ENCODE measurements at regions not wholly inside any gene's neighbourhood (a gene's known extent, or its start where the extent isn't known, plus 50 kb on each side); places are given as distances from the start of the nearest gene placed in this dataset.
A peak's percentile ranks its signal among the peaks of the same experiment; 100 is the strongest.

DNA sequence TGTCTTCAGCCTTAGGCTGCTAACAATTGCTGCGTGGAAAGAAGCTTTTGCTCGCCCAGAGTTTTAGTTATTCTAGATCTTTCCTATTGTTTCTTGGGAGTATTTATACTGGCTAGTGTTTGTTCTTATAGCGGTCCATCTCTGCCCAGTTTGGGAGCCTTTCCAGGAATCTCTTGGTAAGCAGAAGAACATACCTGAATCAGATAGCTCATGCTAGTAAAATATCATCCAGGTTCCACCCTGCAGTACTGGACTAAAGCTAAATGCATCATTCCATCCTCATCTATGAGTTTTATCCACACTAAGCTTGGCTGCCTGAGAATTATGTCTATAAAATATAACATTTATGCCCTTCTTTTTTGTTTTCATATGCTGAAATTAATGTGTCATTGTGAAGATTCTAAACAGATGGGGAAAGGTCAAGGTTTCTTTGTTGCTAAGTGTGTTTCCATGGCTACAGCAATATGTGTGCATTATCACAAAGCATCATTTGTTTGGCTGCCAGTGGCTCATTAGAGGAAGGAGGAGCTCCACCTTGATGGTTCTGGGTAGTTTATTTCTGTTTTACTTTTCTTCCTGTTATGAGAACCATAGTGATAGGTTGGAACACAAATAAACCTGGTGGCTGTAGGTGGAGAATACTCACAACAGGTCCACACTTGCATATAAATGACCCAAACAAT lies 182.8 kb downstream of the PIK3C3 start:
- intact Hi-C loops (cut with DNase I) = no loop called here
- 84 to 87% methylated on average over 3 of the region's 3 CpGs for WGBS, 2 donors
- Histone ChIP-seq H3K4me3 (no peak overlapping the region), H3K27me3 (no peaks in the 10 kb centered on the region), H3K9me3 (peaks cover 0 to 45% (median 8%) of the 10 kb centered on the region in 11 donors), H3K27ac (no peak overlapping the region), H3K36me3 (no peaks in the 10 kb centered on the region), H3K4me1 (no peaks in the 10 kb centered on the region)
- ATAC-seq = no peak
- TF ChIP-seq, protein P1, sequence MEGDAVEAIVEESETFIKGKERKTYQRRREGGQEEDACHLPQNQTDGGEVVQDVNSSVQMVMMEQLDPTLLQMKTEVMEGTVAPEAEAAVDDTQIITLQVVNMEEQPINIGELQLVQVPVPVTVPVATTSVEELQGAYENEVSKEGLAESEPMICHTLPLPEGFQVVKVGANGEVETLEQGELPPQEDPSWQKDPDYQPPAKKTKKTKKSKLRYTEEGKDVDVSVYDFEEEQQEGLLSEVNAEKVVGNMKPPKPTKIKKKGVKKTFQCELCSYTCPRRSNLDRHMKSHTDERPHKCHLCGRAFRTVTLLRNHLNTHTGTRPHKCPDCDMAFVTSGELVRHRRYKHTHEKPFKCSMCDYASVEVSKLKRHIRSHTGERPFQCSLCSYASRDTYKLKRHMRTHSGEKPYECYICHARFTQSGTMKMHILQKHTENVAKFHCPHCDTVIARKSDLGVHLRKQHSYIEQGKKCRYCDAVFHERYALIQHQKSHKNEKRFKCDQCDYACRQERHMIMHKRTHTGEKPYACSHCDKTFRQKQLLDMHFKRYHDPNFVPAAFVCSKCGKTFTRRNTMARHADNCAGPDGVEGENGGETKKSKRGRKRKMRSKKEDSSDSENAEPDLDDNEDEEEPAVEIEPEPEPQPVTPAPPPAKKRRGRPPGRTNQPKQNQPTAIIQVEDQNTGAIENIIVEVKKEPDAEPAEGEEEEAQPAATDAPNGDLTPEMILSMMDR (IDR thresholded peaks at IDR 0.05) = no peak
- no peak for DNase-seq

DNA sequence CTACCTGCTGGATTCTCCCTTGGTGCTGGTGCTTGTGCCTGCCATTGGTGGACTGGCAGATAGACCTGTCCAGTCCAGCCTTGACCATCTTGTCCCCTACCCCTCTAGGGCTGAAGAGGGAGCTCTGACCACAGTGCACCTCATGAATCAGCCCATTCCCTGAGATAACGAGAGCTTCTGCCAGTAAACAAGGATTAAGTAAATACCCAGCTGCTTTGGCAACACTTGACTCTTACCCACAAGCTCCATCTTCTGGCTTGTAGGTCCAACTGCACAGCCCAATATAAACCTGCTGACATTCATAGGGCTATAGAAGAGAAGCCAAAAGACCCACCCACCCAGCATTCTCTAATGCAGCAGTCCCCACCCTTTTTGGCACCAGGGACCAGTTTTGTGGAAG lies 186.4 kb downstream of the PIK3C3 start:
- Histone ChIP-seq H3K36me3 (no peaks in the 10 kb centered on the region), H3K4me1 (no peaks in the 10 kb centered on the region), H3K9me3 (peaks cover 0 to 46% (median 8%) of the 10 kb centered on the region in 11 donors), H3K27me3 (no peaks in the 10 kb centered on the region), H3K27ac (no peak overlapping the region), H3K4me3 (no peak overlapping the region)
- WGBS, 2 donors = 29 to 44% methylated on average over 1 of the region's 1 CpG
- no peak for DNase-seq
- no peak for ATAC-seq
- TF ChIP-seq, protein P1 (IDR thresholded peaks at IDR 0.05) = no peak
- intact Hi-C loops (cut with DNase I) = no loop called here

DNA sequence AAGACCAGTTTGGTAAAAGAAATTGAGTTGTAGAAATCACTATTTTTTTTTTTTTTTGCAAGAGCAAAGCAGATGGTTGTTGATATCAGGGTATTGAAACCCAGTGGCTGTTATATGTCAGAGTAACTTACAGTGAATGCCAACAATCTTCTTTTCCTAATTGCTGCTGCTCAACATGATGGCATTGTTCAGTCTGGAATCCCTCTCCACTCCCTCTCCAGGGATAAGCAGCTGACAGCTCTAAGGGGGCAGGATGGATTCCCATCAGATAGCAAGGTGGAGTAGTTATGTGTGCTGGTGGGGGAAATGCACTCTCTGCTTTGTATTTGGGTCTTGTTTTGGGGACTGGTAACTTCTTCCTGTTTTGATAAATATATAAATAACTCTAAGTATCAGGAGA lies 200.0 kb downstream of the PIK3C3 start:
- no peak overlapping the region for H3K27ac ChIP-seq
- intact Hi-C loops (cut with DNase I) = no loop called here
- DNase-seq = peak in 1 of 2 donors; percentile 53
- TF ChIP-seq, protein P1 (IDR thresholded peaks at IDR 0.05) = no peak
- H3K27me3 ChIP-seq = no peaks in the 10 kb centered on the region
- no peak overlapping the region for H3K4me3 ChIP-seq
- peak; percentile 79 to 97 (median 92) for ATAC-seq
- H3K4me1 ChIP-seq = peaks cover 0 to 36% (median 13%) of the 10 kb centered on the region in 9 donors
- no peaks in the 10 kb centered on the region for H3K9me3 ChIP-seq
- no peaks in the 10 kb centered on the region for H3K36me3 ChIP-seq

DNA sequence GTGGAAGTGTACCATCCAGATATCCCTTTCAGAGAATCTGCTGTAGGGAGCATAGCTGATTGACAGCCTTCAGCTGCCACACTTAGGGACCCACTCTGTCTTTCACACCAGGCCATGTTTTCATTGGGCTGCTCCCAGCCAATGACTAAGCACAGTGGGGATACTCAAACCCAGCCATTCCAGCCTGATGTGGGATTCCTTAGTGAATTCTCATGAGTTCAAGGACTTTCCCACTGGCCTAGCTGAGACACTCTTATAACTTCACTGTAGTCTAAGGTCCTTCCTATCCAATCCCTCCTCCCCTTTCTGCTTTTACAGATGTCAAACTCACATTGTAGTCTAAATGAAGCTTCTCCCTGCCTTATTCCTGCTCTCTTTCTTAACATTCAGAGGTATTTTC lies 201.2 kb downstream of the PIK3C3 start:
- DNase-seq (no peak), ATAC-seq (peak in 3 of 8 donors; percentile 26 to 37 (median 27))
- Histone ChIP-seq H3K4me1 (peaks cover 0 to 36% (median 13%) of the 10 kb centered on the region in 9 donors), H3K4me3 (no peak overlapping the region), H3K36me3 (no peaks in the 10 kb centered on the region), H3K27ac (no peak overlapping the region), H3K9me3 (no peaks in the 10 kb centered on the region), H3K27me3 (no peaks in the 10 kb centered on the region)
- intact Hi-C loops (cut with DNase I) = no loop called here
- TF ChIP-seq, protein P1 (IDR thresholded peaks at IDR 0.05) = no peak

Data from heart right ventricle (tissue), 16 donors.